H9 (cell line): ENCODE measurements at regions not wholly inside any gene's neighbourhood (a gene's known extent, or its start where the extent isn't known, plus 50 kb on each side); places are given as distances from the start of the nearest gene placed in this dataset.

Source experiments
- DNase-seq: peaks from one replicate; pipeline ENCODE4 v3.0.0-alpha.2; 2017
- H2AFZ ChIP-seq: one replicate; pipeline ENCODE4 v1.6.1; 2013; ENCODE audit warnings: mild to moderate bottlenecking, low read length, control low read depth, moderate library complexity
- H2AK5ac ChIP-seq: 2 replicates; pipeline ENCODE4 v1.6.1; 2013; ENCODE audit warnings: low read length, control low read depth, mixed read lengths; ENCODE audit not compliant: insufficient read length
- H2BK120ac ChIP-seq: one replicate; pipeline ENCODE4 v1.6.1; 2013; ENCODE audit warnings: low read depth, mild to moderate bottlenecking, low read length, control low read depth, inconsistent platforms; ENCODE audit not compliant: poor library complexity, severe bottlenecking
- H2BK12ac ChIP-seq: 2 replicates; pipeline ENCODE4 v1.6.1; 2013; ENCODE audit warnings: low read length, control low read depth, mixed read lengths, low read depth; ENCODE audit not compliant: insufficient read length
- H2BK15ac ChIP-seq: 2 replicates; pipeline ENCODE4 v1.6.1; 2013; ENCODE audit warnings: low read depth, low read length, control low read depth
- H2BK20ac ChIP-seq: one replicate; pipeline ENCODE4 v1.6.1; 2013; ENCODE audit warnings: low read depth, mild to moderate bottlenecking, low read length, control low read depth, inconsistent platforms; ENCODE audit not compliant: poor library complexity, severe bottlenecking
- H2BK5ac ChIP-seq: 2 replicates; pipeline ENCODE4 v1.6.1; 2013; ENCODE audit warnings: low read length, control low read depth, mixed read lengths; ENCODE audit not compliant: insufficient read length
- H3K14ac ChIP-seq: 2 replicates; pipeline ENCODE4 v1.6.1; 2013; ENCODE audit warnings: low read length, control low read depth; ENCODE audit not compliant: insufficient read depth
- H3K18ac ChIP-seq: 2 replicates; pipeline ENCODE4 v1.6.1; 2013; ENCODE audit warnings: low read depth, mild to moderate bottlenecking, mixed read lengths, low read length, control low read depth; ENCODE audit not compliant: insufficient read length
- H3K23ac ChIP-seq: 2 replicates; pipeline ENCODE4 v1.6.1; 2013; ENCODE audit warnings: low read length, control low read depth, mixed read lengths, low read depth; ENCODE audit not compliant: insufficient read length
- H3K23me2 ChIP-seq: 2 replicates; pipeline ENCODE4 v1.6.1; 2013; ENCODE audit warnings: low read depth, mild to moderate bottlenecking, mixed read lengths, low read length, control low read depth; ENCODE audit not compliant: insufficient read length, poor library complexity, severe bottlenecking
- H3K27ac ChIP-seq: 2 replicates; pipeline ENCODE4 v1.5.1; 2013; ENCODE audit warnings: low read length, control low read depth, mixed read lengths, low read depth; ENCODE audit not compliant: insufficient read length
- H3K27me3 ChIP-seq: 2 replicates; pipeline ENCODE4 v1.6.1; 2013; ENCODE audit warnings: low read length, control low read depth, inconsistent platforms; ENCODE audit not compliant: insufficient read depth
- H3K4ac ChIP-seq: 2 replicates; pipeline ENCODE4 v1.6.1; 2013; ENCODE audit warnings: low read depth, mild to moderate bottlenecking, control low read depth, inconsistent platforms, low read length, moderate library complexity
- H3K4me1 ChIP-seq: 2 replicates; pipeline ENCODE4 v1.6.1; 2013; ENCODE audit warnings: low read length, control low read depth, inconsistent platforms; ENCODE audit not compliant: insufficient read depth
- H3K4me2 ChIP-seq: 2 replicates; pipeline ENCODE4 v1.6.1; 2013; ENCODE audit warnings: low read length, control low read depth, mixed read lengths; ENCODE audit not compliant: insufficient read length, insufficient read depth
- H3K56ac ChIP-seq: 2 replicates; pipeline ENCODE4 v1.6.1; 2013; ENCODE audit warnings: low read depth, mild to moderate bottlenecking, mixed read lengths, low read length, control low read depth; ENCODE audit not compliant: insufficient read length
- H3K79me1 ChIP-seq: 2 replicates; pipeline ENCODE4 v1.6.1; 2013; ENCODE audit warnings: low read depth, mild to moderate bottlenecking, moderate library complexity, low read length, control low read depth, inconsistent platforms; ENCODE audit not compliant: insufficient read depth, poor library complexity, severe bottlenecking
- H3K79me2 ChIP-seq: 2 replicates; pipeline ENCODE4 v1.6.1; 2013; ENCODE audit warnings: low read length, control low read depth, inconsistent platforms; ENCODE audit not compliant: insufficient read depth
- H3K9ac ChIP-seq: 2 replicates; pipeline ENCODE4 v1.6.1; 2013; ENCODE audit warnings: low read length, control low read depth, mixed read lengths; ENCODE audit not compliant: insufficient read length; ENCODE audit errors: extremely low read depth
- H3K9me3 ChIP-seq: one replicate; pipeline ENCODE4 v1.6.1; 2013; ENCODE audit warnings: low read depth, low read length, inconsistent platforms; ENCODE audit not compliant: control insufficient read depth
- H3T11ph ChIP-seq: one replicate; pipeline ENCODE4 v1.6.1; 2013; ENCODE audit warnings: mild to moderate bottlenecking, low read length, control low read depth, inconsistent platforms
- H4K20me1 ChIP-seq: one replicate; pipeline ENCODE4 v1.6.1; 2013; ENCODE audit not compliant: control insufficient read depth, insufficient read length, insufficient read depth
- H4K5ac ChIP-seq: 2 replicates; pipeline ENCODE4 v1.6.1; 2013; ENCODE audit warnings: low read depth, mild to moderate bottlenecking, mixed read lengths, low read length, control low read depth; ENCODE audit not compliant: insufficient read length
- H4K8ac ChIP-seq: replicated peaks from 2 replicates; pipeline ENCODE4 v1.6.1; 2013; ENCODE audit warnings: low read length, control low read depth, mixed read lengths, low read depth; ENCODE audit not compliant: insufficient read length
- H4K91ac ChIP-seq: 2 replicates; pipeline ENCODE4 v1.6.1; 2013; ENCODE audit warnings: low read depth, mild to moderate bottlenecking, moderate library complexity, mixed read lengths, low read length, control low read depth; ENCODE audit not compliant: insufficient read length
- H3K27ac Mint-ChIP-seq, 3 experiments: 2 replicates in 2 of 3; 3 replicates in 1 of 3; pipeline ENCODE4 v1.8.0; 2020 to 2021; ENCODE audit warnings: mixed read lengths in 3 of 3, mild to moderate bottlenecking in 1 of 3, moderate library complexity in 1 of 3
- H3K27me3 Mint-ChIP-seq: 2 replicates; pipeline ENCODE4 v1.8.0; 2021; ENCODE audit warnings: low read depth, mild to moderate bottlenecking, moderate library complexity, mixed read lengths
- H3K36me3 Mint-ChIP-seq, 3 experiments: 2 replicates in 2 of 3; 3 replicates in 1 of 3; pipeline ENCODE4 v1.8.0; 2020 to 2021; ENCODE audit warnings: low read depth in 3 of 3, mixed read lengths in 3 of 3; ENCODE audit not compliant: insufficient read depth in 1 of 3
- H3K4me1 Mint-ChIP-seq, 2 experiments: 2 replicates each; pipeline ENCODE4 v1.8.0; 2020; ENCODE audit warnings: mixed read lengths in 2 of 2
- H3K4me3 Mint-ChIP-seq, 2 experiments: 2 replicates in 1 of 2; 3 replicates in 1 of 2; pipeline ENCODE4 v1.8.0; 2020 to 2021; ENCODE audit warnings: mild to moderate bottlenecking in 2 of 2, mixed read lengths in 2 of 2, moderate library complexity in 1 of 2
- H3K9me3 Mint-ChIP-seq, 2 experiments: 2 replicates in 1 of 2; 3 replicates in 1 of 2; pipeline ENCODE4 v1.8.0; 2020; ENCODE audit warnings: mild to moderate bottlenecking in 2 of 2, mixed read lengths in 2 of 2, moderate library complexity in 1 of 2
- CTCF ChIP-seq: fragments of 200-600 bp; sonication (generic); conservative IDR thresholded peaks from 3 replicates; pipeline ENCODE4 v1.8.0; 2021; ENCODE audit warnings: antibody characterized with exemption, mild to moderate bottlenecking
- WGBS: extraction: QIAGEN DNeasy Blood & Tissue Kit; methylation state at CpG from one replicate; pipeline ENCODE4 v1.1.7; 2013; ENCODE audit warnings: missing lambda C conversion rate, low lambda C conversion rate, mixed read lengths; ENCODE audit not compliant: insufficient read length; ENCODE audit errors: extremely low coverage; 5-methylcytosine and 5-hydroxymethylcytosine counted together

GRCh38 chr3:177551431-177551836 lies 354.2 kb upstream of the TBL1XR1 start:
- Histone ChIP-seq H2BK120ac (no peak overlapping the region), H2AFZ (no peak overlapping the region), H3K14ac (no peak overlapping the region), H4K5ac (no peak overlapping the region), H4K20me1 (no peaks in the 10 kb centered on the region), H2BK20ac (no peak overlapping the region), H3K79me2 (no peaks in the 10 kb centered on the region), H2AK5ac (no peak overlapping the region), H3K9me3 (no peaks in the 10 kb centered on the region), H3K9ac (no peak overlapping the region), H2BK5ac (no peak overlapping the region), H3K23ac (no peak overlapping the region), H3K4ac (no peak overlapping the region), H3K27me3 (no peaks in the 10 kb centered on the region), H3K27ac (no peak overlapping the region), H3K18ac (no peak overlapping the region), H3K79me1 (no peaks in the 10 kb centered on the region), H3T11ph (no peak overlapping the region), H3K23me2 (no peaks in the 10 kb centered on the region), H2BK12ac (no peak overlapping the region), H3K4me1 (peaks cover 5% of the 10 kb centered on the region; the same call in 1 of the 2 replicates), H4K8ac (no peak overlapping the region), H3K56ac (no peak overlapping the region), H2BK15ac (no peak overlapping the region), H4K91ac (no peak overlapping the region), H3K4me2 (no peak overlapping the region)
- no peaks in the 10 kb centered on the region for H3K27me3 Mint-ChIP-seq
- peak overlapping the region in 2 of 3 experiments; percentile 17 to 72; a peak in 3 of 7 replicates for H3K27ac Mint-ChIP-seq
- H3K9me3 Mint-ChIP-seq: no peaks in the 10 kb centered on the region; a peak in 1 of 5 replicates
- no peaks in the 10 kb centered on the region; a peak in 1 of 7 replicates for H3K36me3 Mint-ChIP-seq
- DNase-seq: no peak
- TF ChIP-seq CTCF: no peak
- no CpG with 5 or more reads among the region's 4 CpGs for WGBS
- no peak overlapping the region for H3K4me3 Mint-ChIP-seq
- peaks cover 32 to 38% of the 10 kb centered on the region in 2 experiments for H3K4me1 Mint-ChIP-seq
